HepG2 (cell line): ENCODE measurements at regions not wholly inside any gene's neighbourhood (a gene's known extent, or its start where the extent isn't known, plus 50 kb on each side); places are given as distances from the start of the nearest gene placed in this dataset.

Experiments used
- ATAC-seq: fragments of 200-7000 bp; cut with Tn5 transposase; 3 replicates; pipeline ENCODE4 v1.9.1; 2020; ENCODE audit warnings: mild to moderate bottlenecking, moderate library complexity
- BruUV-seq: library from RNA; stranded (reverse); fragments of 400-500 nt; replicated peaks from 2 replicates; lab custom pipeline; 2021; lab: Mats Ljungman, UMichigan
- CTCF ChIA-PET: fragments of 300-600 bp; formaldehyde crosslinking; extraction: SDS; loops from one replicate; lab custom pipeline; 2021; ENCODE audit warnings: low total read pairs, inconsistent platforms, low intra/inter-chr PET ratio; lab: Yijun Ruan, JAX
- POLR2A ChIA-PET: fragments of 350-600 bp; sonication (Branson Sonifier 250); formaldehyde crosslinking; loops from one replicate; lab custom pipeline; 2020; ENCODE audit warnings: antibody characterized with exemption, inconsistent platforms; lab: Yijun Ruan, JAX
- DNase-seq: peaks from one replicate; pipeline ENCODE4 v3.0.0-alpha.2; 2015; ENCODE audit warnings: low spot score
- FAIRE-seq: peaks from 3 replicates; lab custom pipeline; 2011; peaks lifted over from hg19 to GRCh38; lab: Jason Lieb, UNC
- H2AFZ ChIP-seq: one replicate; pipeline ENCODE4 v1.6.1; 2011; ENCODE audit warnings: low read length, inconsistent platforms
- H3K27ac ChIP-seq: fragments of 300-600 bp; 3 replicates; pipeline ENCODE4 v1.8.0; 2011; ENCODE audit warnings: mixed run types, mild to moderate bottlenecking, mixed read lengths, low read length, inconsistent platforms; ENCODE audit not compliant: insufficient read depth; ENCODE audit errors: extremely low read length
- H3K27me3 ChIP-seq, 2 experiments: fragments of 200-600 bp in 1 of 2; 2 replicates in 1 of 2; 3 replicates in 1 of 2; pipeline versions ENCODE4 v1.6.0 to v1.8.0; 2011; ENCODE audit warnings: low read length in 2 of 2, mild to moderate bottlenecking in 2 of 2, moderate library complexity in 2 of 2, inconsistent platforms in 1 of 2; ENCODE audit not compliant: insufficient read depth in 2 of 2, control insufficient read depth in 1 of 2
- H3K36me3 ChIP-seq, 2 experiments: fragments of 200-600 bp in 1 of 2; replicated peaks in 1 of 2; 2 replicates in 1 of 2; 3 replicates in 1 of 2; pipeline versions ENCODE4 v1.5.1 to v1.8.0; 2011; ENCODE audit warnings: low read length in 2 of 2, inconsistent platforms in 1 of 2; ENCODE audit not compliant: insufficient read depth in 2 of 2, control insufficient read depth in 1 of 2
- H3K4me1 ChIP-seq: 2 replicates; pipeline ENCODE4 v1.5.1; 2012; ENCODE audit warnings: low read length, inconsistent platforms; ENCODE audit not compliant: insufficient read depth
- H3K4me2 ChIP-seq: 2 replicates; pipeline ENCODE4 v1.6.0; 2011; ENCODE audit warnings: low read depth, low read length, inconsistent platforms
- H3K4me3 ChIP-seq, 3 experiments: fragments of 200-600 bp in 1 of 3; sonication (generic), shearing (Covaris generic) in 1 of 3; replicated peaks in 1 of 3; 2 replicates each; pipeline ENCODE4 v1.5.1; 2011 to 2016; ENCODE audit warnings: low read length in 3 of 3, inconsistent platforms in 2 of 3, low read depth in 2 of 3, mild to moderate bottlenecking in 2 of 3, control low read depth in 1 of 3, mixed read lengths in 1 of 3; ENCODE audit not compliant: insufficient read depth in 1 of 3
- H3K79me2 ChIP-seq: one replicate; pipeline ENCODE4 v1.6.1; 2011; ENCODE audit warnings: low read length, inconsistent platforms; ENCODE audit not compliant: insufficient read depth
- H3K9ac ChIP-seq: 2 replicates; pipeline ENCODE4 v1.6.0; 2011; ENCODE audit warnings: mild to moderate bottlenecking, low read depth, low read length, inconsistent platforms; ENCODE audit not compliant: insufficient read depth
- H3K9me3 ChIP-seq: 2 replicates; pipeline ENCODE4 v1.5.1; 2012; ENCODE audit warnings: mild to moderate bottlenecking, low read length
- H4K20me1 ChIP-seq: 2 replicates; pipeline ENCODE4 v1.6.0; 2011; ENCODE audit warnings: inconsistent platforms, mild to moderate bottlenecking, low read length, moderate library complexity; ENCODE audit not compliant: insufficient read depth
- FOXP1 ChIP-seq, 2 experiments: fragments of 450-650 bp in 1 of 2; IDR thresholded peaks; 2 replicates each; pipeline ENCODE4 v1.6.1; 2017 to 2018; ENCODE audit warnings: antibody characterized with exemption in 1 of 2
- ISL2 ChIP-seq: sonication (generic); formaldehyde crosslinking; IDR thresholded peaks from 2 replicates; pipeline ENCODE4 v1.5.0; 2020; ENCODE audit warnings: missing genetic modification reagents
- POLR2A ChIP-seq, 2 experiments: IDR thresholded peaks; 2 replicates each; pipeline ENCODE4 v1.6.1; 2011; ENCODE audit warnings: low read depth in 2 of 2, low read length in 2 of 2, mild to moderate bottlenecking in 1 of 2, moderate library complexity in 1 of 2; ENCODE audit not compliant: insufficient read depth in 1 of 2
- SIN3B ChIP-seq: fragments of 150-350 bp; IDR thresholded peaks from 2 replicates; pipeline ENCODE4 v1.6.1; 2014; ENCODE audit warnings: low read length
- SMAD3 ChIP-seq: sonication (generic); formaldehyde crosslinking; IDR thresholded peaks from 2 replicates; pipeline ENCODE4 v1.4.0; 2020; ENCODE audit warnings: missing genetic modification reagents
- ZNF138 ChIP-seq: sonication (generic); formaldehyde crosslinking; IDR thresholded peaks from 2 replicates; pipeline ENCODE4 v1.5.0; 2020; ENCODE audit warnings: mild to moderate bottlenecking, low read depth, missing genetic modification reagents
- ZNF224 ChIP-seq: sonication (generic); formaldehyde crosslinking; IDR thresholded peaks from 2 replicates; pipeline ENCODE4 v1.5.0; 2020; ENCODE audit warnings: mild to moderate bottlenecking, missing genetic modification reagents
- ZNF256 ChIP-seq: sonication (generic); formaldehyde crosslinking; conservative IDR thresholded peaks from 2 replicates; pipeline ENCODE4 v1.4.0; 2020; ENCODE audit warnings: missing genetic modification reagents
- ZNF30 ChIP-seq: sonication (generic); formaldehyde crosslinking; IDR thresholded peaks from 2 replicates; pipeline ENCODE4 v1.5.0; 2020; ENCODE audit warnings: mild to moderate bottlenecking, missing genetic modification reagents
- WGBS: methylation state at CpG from one replicate; pipeline ENCODE4 v1.1.6; 2017; ENCODE audit warnings: low lambda C conversion rate; 5-methylcytosine and 5-hydroxymethylcytosine counted together
- in situ Hi-C: cut with HindIII; loops from 2 replicates; pipeline ENCODE4 v1.10.0; 2017; ENCODE audit warnings: low pct_unique_long_range_greater_than_20kb; ENCODE audit not compliant: extremely low pct_ligation_motif_present
- intact Hi-C: fragments of 100-400 bp; cut with micrococcal nuclease; formaldehyde crosslinking; loops from one replicate; pipeline ENCODE4 v1.10.0; 2022; ENCODE audit not compliant: unreplicated experiment
- TF ChIP-seq, protein P1 (sequence below): fragments of 450-650 bp; IDR thresholded peaks from 2 replicates; pipeline ENCODE4 v1.6.1; 2016

DNA sequence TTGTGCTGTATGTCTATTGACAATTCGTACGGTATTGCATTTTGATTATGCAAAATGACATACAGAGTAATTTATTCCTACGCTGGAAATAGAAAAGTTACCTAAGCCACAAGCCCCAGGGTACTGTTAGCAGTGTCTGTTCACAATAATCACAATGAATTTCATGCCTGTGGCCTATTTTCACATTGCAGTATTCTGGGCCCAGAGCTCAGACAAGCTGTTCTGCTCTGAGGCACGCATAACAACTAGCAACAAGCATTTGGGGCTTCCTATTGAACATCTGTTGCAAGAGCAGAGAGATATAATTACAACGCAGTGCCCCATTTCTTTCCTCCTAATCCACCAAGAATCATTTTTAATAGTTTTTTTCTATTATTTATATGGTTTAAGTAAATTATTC lies 158.9 kb upstream of the SGCG start:
- no peak overlapping the region for H3K4me3 ChIP-seq
- intact Hi-C loops, result no loop called here
- H3K4me1 ChIP-seq, result no peaks in the 10 kb centered on the region
- DNase-seq, result no peak
- no peak overlapping the region for H3K27ac ChIP-seq
- no peak for ATAC-seq
- H3K9me3 ChIP-seq, result no peaks in the 10 kb centered on the region
- no peaks in the 10 kb centered on the region for H4K20me1 ChIP-seq
- H2AFZ ChIP-seq, result no peak overlapping the region
- BruUV-seq, result no TSS peak
- no peaks in the 10 kb centered on the region for H3K36me3 ChIP-seq
- H3K79me2 ChIP-seq, result no peaks in the 10 kb centered on the region
- H3K4me2 ChIP-seq, result no peak overlapping the region
- H3K27me3 ChIP-seq, result no peaks in the 10 kb centered on the region
- CTCF ChIA-PET, result no interaction called here
- in situ Hi-C loops, result loop anchor here (10.0 kb wide), 1 partner anchor 217 kb away; no protein-coding TSS in a partner anchor
- WGBS, result 14% methylated on average over 5 of the region's 5 CpGs
- no peak overlapping the region for H3K9ac ChIP-seq
- FAIRE-seq, result no peak
- TF ChIP-seq ZNF30, result no peak
- POLR2A ChIA-PET, result no interaction called here

DNA sequence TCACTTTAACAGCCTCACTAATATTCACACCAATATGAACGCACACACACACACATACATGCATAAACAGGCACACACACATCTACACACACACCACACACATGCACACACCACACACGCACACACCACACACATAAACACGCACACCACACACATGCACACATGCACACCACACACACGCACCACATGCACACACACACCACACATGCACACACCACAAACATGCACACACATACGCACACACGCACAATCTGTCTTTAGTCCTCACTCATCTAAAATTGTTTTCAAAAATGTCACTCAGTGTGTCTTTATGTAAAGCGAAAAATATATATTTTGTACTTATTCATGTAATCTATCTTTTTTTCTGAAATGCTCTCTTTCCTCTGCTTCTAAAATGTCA lies 158.1 kb upstream of the SGCG start:
- no peak for FAIRE-seq
- Histone ChIP-seq H3K79me2 (no peaks in the 10 kb centered on the region), H3K9me3 (no peaks in the 10 kb centered on the region), H3K9ac (no peak overlapping the region), H3K4me3 (no peak overlapping the region), H3K4me1 (no peaks in the 10 kb centered on the region), H3K27me3 (no peaks in the 10 kb centered on the region), H3K36me3 (no peaks in the 10 kb centered on the region), H3K4me2 (no peak overlapping the region), H2AFZ (no peak overlapping the region), H3K27ac (no peak overlapping the region), H4K20me1 (no peaks in the 10 kb centered on the region)
- no TSS peak for BruUV-seq
- in situ Hi-C loops, result loop anchor here (10.0 kb wide), 1 partner anchor 218 kb away; no protein-coding TSS in a partner anchor
- intact Hi-C loops, result no loop called here
- no peak for DNase-seq
- ChIA-PET POLR2A (no interaction called here), CTCF (no interaction called here)
- 19% methylated on average over 7 of the region's 7 CpGs for WGBS
- no peak for TF ChIP-seq SIN3B
- TF ChIP-seq ZNF224 (CRISPR knock-in tag), result no peak
- TF ChIP-seq ISL2, result no peak
- no peak for TF ChIP-seq POLR2A (IDR thresholded peaks at IDR 0.05; ENCODE audit: insufficient read depth in 1 of 2, low read depth in 2 of 2, low read length in 2 of 2)
- no peak for TF ChIP-seq FOXP1 (IDR thresholded peaks at IDR 0.05)
- TF ChIP-seq FOXP1 (CRISPR knock-in tag; IDR thresholded peaks at IDR 0.05), result no peak
- no peak for TF ChIP-seq SMAD3 (CRISPR knock-in tag)
- no peak for TF ChIP-seq ZNF138
- TF ChIP-seq, protein P1, sequence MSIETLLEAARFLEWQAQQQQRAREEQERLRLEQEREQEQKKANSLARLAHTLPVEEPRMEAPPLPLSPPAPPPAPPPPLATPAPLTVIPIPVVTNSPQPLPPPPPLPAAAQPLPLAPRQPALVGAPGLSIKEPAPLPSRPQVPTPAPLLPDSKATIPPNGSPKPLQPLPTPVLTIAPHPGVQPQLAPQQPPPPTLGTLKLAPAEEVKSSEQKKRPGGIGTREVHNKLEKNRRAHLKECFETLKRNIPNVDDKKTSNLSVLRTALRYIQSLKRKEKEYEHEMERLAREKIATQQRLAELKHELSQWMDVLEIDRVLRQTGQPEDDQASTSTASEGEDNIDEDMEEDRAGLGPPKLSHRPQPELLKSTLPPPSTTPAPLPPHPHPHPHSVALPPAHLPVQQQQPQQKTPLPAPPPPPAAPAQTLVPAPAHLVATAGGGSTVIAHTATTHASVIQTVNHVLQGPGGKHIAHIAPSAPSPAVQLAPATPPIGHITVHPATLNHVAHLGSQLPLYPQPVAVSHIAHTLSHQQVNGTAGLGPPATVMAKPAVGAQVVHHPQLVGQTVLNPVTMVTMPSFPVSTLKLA, result peak; percentile 79
- TF ChIP-seq ZNF256, result no peak
- TF ChIP-seq, all 625 proteins: peak for 1
- ATAC-seq, result no peak
